GM23248 (cell line): ENCODE measurements at regions not wholly inside any gene's neighbourhood (a gene's known extent, or its start where the extent isn't known, plus 50 kb on each side); places are given as distances from the start of the nearest gene placed in this dataset.

ENCODE experiments used
- EZH2 ChIP-seq: fragments of 200-600 bp; sonication (generic); IDR thresholded peaks from 2 replicates; pipeline ENCODE4 v1.6.1; 2018; ENCODE audit warnings: antibody characterized with exemption, mild to moderate bottlenecking; ENCODE audit not compliant: insufficient read depth, poor library complexity, severe bottlenecking
- EZH2phosphoT487 ChIP-seq: fragments of 200-600 bp; sonication (generic); IDR thresholded peaks from 2 replicates; pipeline ENCODE4 v1.6.1; 2018; ENCODE audit warnings: antibody characterized with exemption, moderate library complexity, mild to moderate bottlenecking, low read depth; ENCODE audit not compliant: insufficient read depth

DNA sequence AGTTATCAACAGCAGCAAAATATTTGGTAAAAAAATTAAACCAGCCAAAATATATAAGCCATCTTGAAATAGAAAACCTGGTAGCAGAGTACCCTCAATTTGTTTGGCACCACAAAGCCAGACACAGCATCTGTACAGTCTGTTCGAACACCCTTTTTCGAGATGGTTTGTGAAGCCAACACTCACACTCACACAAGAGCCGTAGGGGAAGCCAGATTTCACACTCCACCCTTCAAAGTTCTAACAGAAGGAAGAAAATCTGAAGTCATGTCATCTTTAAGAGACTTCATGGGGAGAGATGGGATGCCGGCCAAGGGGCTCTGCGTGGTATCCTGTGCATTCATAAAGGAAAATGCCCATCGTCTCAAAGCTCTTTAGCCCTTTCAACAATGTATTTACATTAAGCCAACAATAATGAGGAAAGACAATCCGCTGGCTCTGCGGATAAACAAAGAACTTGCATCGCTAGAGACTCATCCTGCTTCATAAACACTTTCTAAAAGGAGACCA lies 451.5 kb upstream of the CHST9 start:
- no peak for TF ChIP-seq EZH2
- TF ChIP-seq EZH2phosphoT487: no peak
